ENCODE measurements at regions not wholly inside any gene's neighbourhood (a gene's known extent, or its start where the extent isn't known, plus 50 kb on each side); places are given as distances from the start of the nearest gene placed in this dataset.
"Not testable (repeated sequence)": the region's sequence is repeated elsewhere in the genome, so short reads cannot be mapped to it uniquely, and the experiment has no call there.

- DNase-seq, result not testable (repeated sequence)
Measured at GRCh38 chr20:30675988-30676564, 581.4 kb upstream of the DEFB115 start.

GRCh38 chr20:30682236-30682635 is 575.2 kb upstream of the DEFB115 start:
- DNase-seq, result not testable (repeated sequence)

GRCh38 chr20:30712861-30713260 is 544.6 kb upstream of the DEFB115 start:
- DNase-seq, result not testable (repeated sequence)

GRCh38 chr20:30719415-30720199 is 537.9 kb upstream of the DEFB115 start:
- not testable (repeated sequence) for DNase-seq

- not testable (repeated sequence) for DNase-seq
Measured at GRCh38 chr20:30723511-30723910, 534.0 kb upstream of the DEFB115 start.

GRCh38 chr20:30723934-30724687 is 533.4 kb upstream of the DEFB115 start:
- DNase-seq, result peak; percentile 13 to 50

- DNase-seq, result not testable (repeated sequence)
Measured at GRCh38 chr20:30724688-30725074, 532.8 kb upstream of the DEFB115 start.

GRCh38 chr20:30725188-30725587 is 532.3 kb upstream of the DEFB115 start:
- DNase-seq, result not testable (repeated sequence)

GRCh38 chr20:30728271-30728885 is 529.1 kb upstream of the DEFB115 start:
- not testable (repeated sequence) for DNase-seq

Data from NCI-H187 (cell line).